ENCODE measurements at regions not wholly inside any gene's neighbourhood (a gene's known extent, or its start where the extent isn't known, plus 50 kb on each side); places are given as distances from the start of the nearest gene placed in this dataset.

GRCh38 chr9:23638837-23639426, 187.1 kb downstream of the ELAVL2 start:
- no peak for DNase-seq (ENCODE audit: low spot score)
- Mint-ChIP-seq H3K4me3 (ENCODE audit: unreplicated experiment) (no peak overlapping the region), H3K27ac (ENCODE audit: unreplicated experiment) (no peak overlapping the region), H3K36me3 (ENCODE audit: low read depth) (no peaks in the 10 kb centered on the region), H3K27me3 (ENCODE audit: low read depth) (no peaks in the 10 kb centered on the region), H3K4me1 (ENCODE audit: low read depth) (no peaks in the 10 kb centered on the region), H3K9me3 (ENCODE audit: low read depth) (peaks cover 2% of the 10 kb centered on the region)
- TF ChIP-seq CTCF (IDR thresholded peaks at IDR 0.05) = no peak
